Activated T-helper 17 cell treated with anti-CD3 and anti-CD28 coated beads, Interleukin-2, amount 50 U/mL, for 72 hours (primary cell): ENCODE measurements at regions not wholly inside any gene's neighbourhood (a gene's known extent, or its start where the extent isn't known, plus 50 kb on each side); places are given as distances from the start of the nearest gene placed in this dataset.
"Not testable (repeated sequence)": the region's sequence is repeated elsewhere in the genome, so short reads cannot be mapped to it uniquely, and the experiment has no call there.

ENCODE experiments used
- ATAC-seq: fragments of 150-1000 bp; cut with Tn5 transposase; replicated peaks from 2 replicates; pipeline ENCODE4 v1.10.0; 2021; ENCODE audit warnings: mild to moderate bottlenecking, moderate library complexity
- H3K27ac Mint-ChIP-seq: one replicate; pipeline ENCODE4 v1.8.0; 2022; ENCODE audit warnings: mixed read lengths
- H3K27me3 Mint-ChIP-seq: one replicate; pipeline ENCODE4 v1.8.0; 2022; ENCODE audit warnings: mixed read lengths
- H3K36me3 Mint-ChIP-seq: one replicate; pipeline ENCODE4 v1.8.0; 2022; ENCODE audit warnings: low read depth, mild to moderate bottlenecking, mixed read lengths
- H3K4me1 Mint-ChIP-seq: one replicate; pipeline ENCODE4 v1.8.0; 2022; ENCODE audit warnings: mixed read lengths
- H3K4me3 Mint-ChIP-seq: one replicate; pipeline ENCODE4 v1.8.0; 2022; ENCODE audit warnings: mild to moderate bottlenecking, mixed read lengths
- H3K9me3 Mint-ChIP-seq: one replicate; pipeline ENCODE4 v1.8.0; 2022; ENCODE audit warnings: mixed read lengths

DNA sequence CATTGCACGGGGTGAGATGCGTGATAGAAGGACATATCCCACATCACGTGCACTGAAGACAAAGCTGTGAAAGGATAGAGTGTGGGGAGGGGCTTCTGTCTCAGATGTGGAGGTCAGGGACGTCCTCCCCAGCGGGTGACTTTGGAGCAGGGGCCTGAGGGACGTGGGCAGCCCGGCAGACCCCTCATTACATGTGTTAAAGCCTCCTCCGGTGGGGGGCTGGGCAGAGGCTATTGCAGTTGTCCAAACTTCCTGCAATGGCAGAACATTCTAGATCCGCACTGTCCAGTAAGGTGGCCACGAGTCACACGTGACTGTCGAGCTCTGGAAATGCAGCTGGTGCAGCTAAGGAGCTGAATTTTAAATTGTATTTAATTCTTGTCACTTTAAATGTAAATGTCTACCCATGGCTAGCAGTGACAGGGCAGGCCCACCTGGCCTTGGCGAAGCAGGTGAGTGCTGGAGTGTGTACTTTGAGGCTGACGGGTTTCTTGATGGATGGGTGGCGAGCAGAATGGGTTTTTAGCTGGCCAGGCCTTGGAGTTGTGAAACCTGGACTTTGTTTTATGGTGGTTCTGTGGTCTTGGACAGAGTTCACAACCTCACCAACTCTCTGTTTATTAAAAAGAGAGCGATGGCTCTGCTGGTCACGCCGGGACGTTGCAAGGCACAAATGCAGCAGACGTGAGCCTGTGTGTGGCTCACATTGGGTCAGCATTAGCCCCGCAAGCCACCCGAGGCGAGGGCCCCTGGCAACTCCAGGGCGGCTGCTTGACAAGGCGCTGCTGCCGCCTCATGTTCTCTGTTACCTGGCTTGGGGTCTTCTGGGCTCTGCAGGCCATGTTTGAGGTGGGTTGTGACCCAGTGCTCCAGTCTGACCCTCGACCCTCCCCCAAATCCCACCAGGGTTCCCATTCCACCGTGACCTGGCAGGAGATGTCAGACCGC is 177.6 kb downstream of the NPIPB11 start:
- not testable (repeated sequence) for H3K27me3 Mint-ChIP-seq, H3K4me1 Mint-ChIP-seq, H3K9me3 Mint-ChIP-seq, H3K27ac Mint-ChIP-seq, H3K36me3 Mint-ChIP-seq, ATAC-seq, H3K4me3 Mint-ChIP-seq

- not testable (repeated sequence) for H3K27ac Mint-ChIP-seq, H3K4me3 Mint-ChIP-seq, H3K27me3 Mint-ChIP-seq, H3K9me3 Mint-ChIP-seq, H3K36me3 Mint-ChIP-seq
- ATAC-seq, result peak; percentile 97
- H3K4me1 Mint-ChIP-seq, result peaks cover 12% of the 10 kb centered on the region
Observed at GRCh38 chr16:29227751-29228663, 178.5 kb downstream of the NPIPB11 start.

- Mint-ChIP-seq H3K27ac (no peak overlapping the region), H3K9me3 (peaks cover 6% of the 10 kb centered on the region), H3K4me1 (peaks cover 12% of the 10 kb centered on the region), H3K4me3 (no peak overlapping the region), H3K36me3 (no peaks in the 10 kb centered on the region), H3K27me3 (no peaks in the 10 kb centered on the region)
- no peak for ATAC-seq
Observed at GRCh38 chr16:29226782-29227181, 179.7 kb downstream of the NPIPB11 start.

DNA sequence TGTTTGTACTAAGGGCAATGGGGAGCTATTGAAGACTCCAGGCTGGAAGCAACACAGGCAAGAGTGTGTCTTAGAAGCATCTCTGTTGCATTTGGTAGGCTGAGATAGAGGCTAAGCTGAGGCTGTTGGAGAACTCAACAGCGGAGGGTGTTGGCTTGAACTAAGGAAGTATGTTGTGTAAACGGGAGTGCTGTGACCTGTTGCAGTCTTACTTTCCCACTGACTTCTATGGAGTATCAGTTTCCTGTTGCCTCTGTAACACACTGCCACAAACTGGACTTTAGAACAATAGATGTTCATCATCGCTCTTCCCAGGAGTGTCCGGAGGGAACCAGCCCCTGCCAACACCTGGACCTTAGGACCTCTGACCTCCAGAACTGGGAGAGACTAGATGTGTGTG is 181.8 kb downstream of the NPIPB11 start:
- not testable (repeated sequence) for H3K9me3 Mint-ChIP-seq, H3K4me3 Mint-ChIP-seq, H3K27me3 Mint-ChIP-seq, H3K27ac Mint-ChIP-seq, ATAC-seq, H3K36me3 Mint-ChIP-seq
- peaks cover 15% of the 10 kb centered on the region for H3K4me1 Mint-ChIP-seq

DNA sequence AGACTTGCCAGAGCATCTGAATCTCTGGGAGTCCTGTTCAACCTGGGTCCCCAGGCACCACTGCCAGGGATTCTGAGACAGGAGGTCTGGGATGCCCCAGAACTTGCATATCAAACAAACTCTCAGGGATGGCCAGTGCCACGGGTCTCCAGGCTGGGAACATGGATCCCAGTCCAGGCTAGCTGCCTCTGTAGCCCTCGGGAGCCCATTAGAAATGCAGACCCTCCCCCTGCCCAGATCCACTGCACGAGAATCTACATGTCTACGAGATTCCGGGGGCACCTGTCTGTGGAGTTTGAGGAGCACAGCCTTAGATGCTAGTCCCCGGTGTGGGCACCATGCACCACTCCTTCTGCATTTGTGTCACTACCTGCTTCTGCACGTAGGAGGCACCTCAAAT is 183.9 kb downstream of the NPIPB11 start:
- H3K27me3 Mint-ChIP-seq, H3K9me3 Mint-ChIP-seq, H3K36me3 Mint-ChIP-seq, H3K27ac Mint-ChIP-seq, H3K4me3 Mint-ChIP-seq, ATAC-seq: not testable (repeated sequence)
- H3K4me1 Mint-ChIP-seq, result peaks cover 18% of the 10 kb centered on the region

- H3K4me1 Mint-ChIP-seq, result peaks cover 18% of the 10 kb centered on the region
- not testable (repeated sequence) for H3K27ac Mint-ChIP-seq, H3K27me3 Mint-ChIP-seq, ATAC-seq, H3K36me3 Mint-ChIP-seq, H3K4me3 Mint-ChIP-seq, H3K9me3 Mint-ChIP-seq
Observed at GRCh38 chr16:29222008-29222407, 184.5 kb downstream of the NPIPB11 start.

DNA sequence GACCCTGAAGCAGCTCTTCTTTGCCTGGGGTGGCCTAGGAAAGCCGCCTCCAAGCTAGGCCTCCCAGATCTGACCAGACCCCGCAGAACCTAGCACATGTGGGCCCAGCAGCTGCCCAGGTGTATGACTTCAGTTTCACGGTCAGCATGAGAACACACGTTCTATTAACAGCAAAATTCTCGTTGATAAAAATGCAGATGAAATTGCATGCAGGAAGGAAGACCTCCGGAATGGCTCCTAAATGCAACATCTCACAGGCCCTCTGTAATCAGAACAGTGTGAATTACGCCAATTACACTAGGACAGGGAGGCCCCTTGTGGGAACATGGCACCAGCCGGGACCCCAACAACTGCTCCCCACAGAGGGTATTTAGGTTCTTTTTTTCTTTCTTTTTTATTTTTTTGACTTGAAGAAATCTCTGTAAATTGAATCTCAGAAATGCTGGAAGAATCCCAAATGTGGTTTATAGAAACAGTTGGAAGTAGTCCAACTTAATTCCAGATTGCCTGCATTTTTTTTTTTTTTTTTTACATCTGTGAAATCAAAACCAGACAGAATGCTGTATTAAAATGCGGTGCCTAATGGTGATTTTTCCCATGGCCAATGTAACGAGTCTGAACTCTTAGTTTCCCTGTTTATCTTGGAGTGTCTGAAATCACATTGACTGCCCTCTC is 185.1 kb downstream of the NPIPB11 start:
- not testable (repeated sequence) for H3K27me3 Mint-ChIP-seq, H3K36me3 Mint-ChIP-seq, ATAC-seq, H3K27ac Mint-ChIP-seq, H3K9me3 Mint-ChIP-seq, H3K4me3 Mint-ChIP-seq
- H3K4me1 Mint-ChIP-seq, result peaks cover 14% of the 10 kb centered on the region

- H3K4me3 Mint-ChIP-seq, H3K27ac Mint-ChIP-seq, H3K36me3 Mint-ChIP-seq, H3K27me3 Mint-ChIP-seq, ATAC-seq, H3K9me3 Mint-ChIP-seq: not testable (repeated sequence)
- peaks cover 12% of the 10 kb centered on the region for H3K4me1 Mint-ChIP-seq
Observed at GRCh38 chr16:29220647-29221191, 185.8 kb downstream of the NPIPB11 start.

GRCh38 chr16:29219966-29220646 is 186.4 kb downstream of the NPIPB11 start:
- not testable (repeated sequence) for ATAC-seq, H3K27me3 Mint-ChIP-seq, H3K36me3 Mint-ChIP-seq, H3K9me3 Mint-ChIP-seq, H3K4me3 Mint-ChIP-seq, H3K27ac Mint-ChIP-seq
- H3K4me1 Mint-ChIP-seq, result peaks cover 12% of the 10 kb centered on the region

DNA sequence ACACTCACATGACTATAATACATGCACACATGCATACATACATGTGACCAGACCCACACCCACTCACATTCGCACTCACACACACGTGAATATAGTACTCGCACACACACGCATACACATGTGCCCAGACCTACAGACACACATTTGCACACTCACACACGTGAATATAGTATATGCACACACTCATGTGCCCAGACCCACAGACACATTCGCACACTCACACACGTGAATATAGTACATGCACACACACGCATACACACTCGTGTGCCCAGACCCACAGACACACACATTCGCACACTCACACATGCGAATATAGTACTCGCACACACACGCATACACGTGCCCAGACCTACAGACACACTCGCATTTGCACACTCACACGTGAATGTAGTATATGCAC is 186.9 kb downstream of the NPIPB11 start:
- not testable (repeated sequence) for H3K9me3 Mint-ChIP-seq, H3K4me3 Mint-ChIP-seq, H3K27me3 Mint-ChIP-seq, H3K36me3 Mint-ChIP-seq, ATAC-seq, H3K27ac Mint-ChIP-seq
- peaks cover 12% of the 10 kb centered on the region for H3K4me1 Mint-ChIP-seq

DNA sequence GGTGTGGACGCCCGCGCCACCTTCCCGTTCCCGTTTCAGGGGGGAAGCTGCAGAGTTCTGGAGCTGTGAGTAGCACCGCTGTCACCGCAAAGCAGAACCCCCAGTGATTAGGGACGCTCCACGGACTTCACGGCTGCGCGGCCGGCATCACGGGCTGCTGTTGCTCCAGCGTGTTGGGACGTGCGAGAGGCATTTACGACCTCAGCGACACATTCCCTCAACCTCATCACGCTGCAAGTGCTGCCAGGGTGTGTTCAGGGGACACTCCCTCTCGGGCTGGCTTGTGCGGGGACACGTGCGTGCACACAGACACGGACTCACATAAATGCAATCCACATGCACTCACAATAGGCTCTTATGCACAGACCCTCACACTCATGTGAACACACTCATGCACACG is 187.9 kb downstream of the NPIPB11 start:
- H3K36me3 Mint-ChIP-seq, H3K4me3 Mint-ChIP-seq, ATAC-seq, H3K9me3 Mint-ChIP-seq, H3K27ac Mint-ChIP-seq, H3K27me3 Mint-ChIP-seq: not testable (repeated sequence)
- peaks cover 12% of the 10 kb centered on the region for H3K4me1 Mint-ChIP-seq

DNA sequence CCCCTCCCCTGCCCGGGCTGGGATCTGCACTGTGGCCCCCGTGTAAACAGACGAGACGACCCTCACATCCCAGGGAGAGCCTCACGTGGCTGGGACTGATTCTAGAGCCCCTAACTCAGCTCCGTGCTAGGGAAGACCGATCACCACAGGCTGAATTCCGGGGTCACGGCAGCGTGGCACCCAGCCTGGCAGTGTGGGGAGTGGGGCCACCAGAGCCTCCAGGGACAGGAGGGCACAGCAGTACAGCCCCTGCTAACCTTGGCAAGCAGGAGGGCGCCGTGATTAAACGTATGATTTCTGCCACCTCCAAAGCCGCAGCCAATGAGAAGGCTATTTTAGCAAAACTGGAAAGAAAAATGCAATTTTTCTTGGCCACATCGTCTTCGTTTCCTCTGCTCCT is 188.3 kb downstream of the NPIPB11 start:
- not testable (repeated sequence) for H3K27me3 Mint-ChIP-seq, H3K27ac Mint-ChIP-seq, H3K4me3 Mint-ChIP-seq, H3K9me3 Mint-ChIP-seq, H3K36me3 Mint-ChIP-seq, ATAC-seq, H3K4me1 Mint-ChIP-seq

DNA sequence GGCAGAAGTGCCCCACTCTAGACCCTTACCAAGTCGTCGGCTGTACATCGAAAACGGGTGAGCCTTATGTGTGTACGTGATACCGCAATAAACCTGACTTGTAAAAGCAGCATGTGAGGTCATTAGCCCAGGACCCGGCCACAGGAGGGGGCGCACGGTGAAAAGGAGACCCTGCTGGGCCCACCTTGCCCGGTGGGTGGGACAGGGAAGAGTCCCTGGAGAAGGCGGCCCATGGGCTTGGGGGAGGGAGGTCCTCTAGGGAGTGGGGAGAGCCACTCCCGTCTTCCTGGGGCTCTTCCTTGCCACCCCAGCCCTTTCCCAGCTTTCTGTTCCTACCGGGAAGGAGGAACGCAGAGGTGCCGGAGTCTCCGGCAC is 188.8 kb downstream of the NPIPB11 start:
- not testable (repeated sequence) for H3K9me3 Mint-ChIP-seq, H3K27ac Mint-ChIP-seq, H3K36me3 Mint-ChIP-seq, H3K4me3 Mint-ChIP-seq, H3K27me3 Mint-ChIP-seq, H3K4me1 Mint-ChIP-seq, ATAC-seq
